DMS53 (cell line): ENCODE measurements at regions not wholly inside any gene's neighbourhood (a gene's known extent, or its start where the extent isn't known, plus 50 kb on each side); places are given as distances from the start of the nearest gene placed in this dataset.
"Not testable (repeated sequence)": the region's sequence is repeated elsewhere in the genome, so short reads cannot be mapped to it uniquely, and the experiment has no call there.

Experiments
- DNase-seq: peaks from one replicate; lab custom pipeline; 2025; lab: John Stamatoyannopoulos, UW

GRCh38 chr9:97103613-97104383 lies 64.9 kb upstream of the CTSV start:
- DNase-seq = peak; percentile 25

- not testable (repeated sequence) for DNase-seq
Measured at GRCh38 chr9:97099540-97099939, 60.6 kb upstream of the CTSV start.

GRCh38 chr9:97096793-97097192 lies 57.9 kb upstream of the CTSV start:
- DNase-seq = no peak

- DNase-seq = not testable (repeated sequence)
Measured at GRCh38 chr9:97089361-97089760, 50.4 kb upstream of the CTSV start.
